ENCODE measurements at regions not wholly inside any gene's neighbourhood (a gene's known extent, or its start where the extent isn't known, plus 50 kb on each side); places are given as distances from the start of the nearest gene placed in this dataset.
"Not testable (repeated sequence)": the region's sequence is repeated elsewhere in the genome, so short reads cannot be mapped to it uniquely, and the experiment has no call there.

- not testable (repeated sequence) for DNase-seq; H3K4me3 Mint-ChIP-seq; H3K4me1 Mint-ChIP-seq (ENCODE audit: low read depth); H3K36me3 Mint-ChIP-seq (ENCODE audit: insufficient read depth); H3K27me3 Mint-ChIP-seq (ENCODE audit: low read depth); ATAC-seq; H3K9me3 Mint-ChIP-seq
These were observed 194.4 kb downstream of the OTOP1 start for GRCh38 chr4:4032364-4032763.

- H3K36me3 Mint-ChIP-seq (ENCODE audit: insufficient read depth); H3K9me3 Mint-ChIP-seq; H3K4me1 Mint-ChIP-seq (ENCODE audit: low read depth); ATAC-seq; DNase-seq; H3K27me3 Mint-ChIP-seq (ENCODE audit: low read depth): not testable (repeated sequence)
- H3K4me3 Mint-ChIP-seq: peak overlapping the region; percentile 8
These were observed 193.7 kb downstream of the OTOP1 start for GRCh38 chr4:4032801-4033605.

- H3K36me3 Mint-ChIP-seq (ENCODE audit: insufficient read depth); DNase-seq; H3K4me3 Mint-ChIP-seq; H3K9me3 Mint-ChIP-seq; H3K27me3 Mint-ChIP-seq (ENCODE audit: low read depth); ATAC-seq; H3K4me1 Mint-ChIP-seq (ENCODE audit: low read depth): not testable (repeated sequence)
These were observed 189.2 kb downstream of the OTOP1 start for GRCh38 chr4:4037399-4038138.

- H3K4me1 Mint-ChIP-seq (ENCODE audit: low read depth); H3K4me3 Mint-ChIP-seq; H3K36me3 Mint-ChIP-seq (ENCODE audit: insufficient read depth); H3K9me3 Mint-ChIP-seq; ATAC-seq; DNase-seq: not testable (repeated sequence)
- H3K27me3 Mint-ChIP-seq (ENCODE audit: low read depth): peaks cover 61% of the 10 kb centered on the region
These were observed 180.9 kb downstream of the OTOP1 start for GRCh38 chr4:4045823-4046222.

- not testable (repeated sequence) for DNase-seq; ATAC-seq; H3K4me1 Mint-ChIP-seq (ENCODE audit: low read depth); H3K36me3 Mint-ChIP-seq (ENCODE audit: insufficient read depth); H3K4me3 Mint-ChIP-seq; H3K9me3 Mint-ChIP-seq
- peaks cover 61% of the 10 kb centered on the region for H3K27me3 Mint-ChIP-seq (ENCODE audit: low read depth)
These were observed 180.0 kb downstream of the OTOP1 start for GRCh38 chr4:4046686-4047085.

GRCh38 chr4:4047202-4047601 is 179.5 kb downstream of the OTOP1 start:
- H3K36me3 Mint-ChIP-seq (ENCODE audit: insufficient read depth); H3K9me3 Mint-ChIP-seq; ATAC-seq; H3K4me1 Mint-ChIP-seq (ENCODE audit: low read depth); DNase-seq: not testable (repeated sequence)
- peaks cover 61% of the 10 kb centered on the region for H3K27me3 Mint-ChIP-seq (ENCODE audit: low read depth)
- H3K4me3 Mint-ChIP-seq: peak overlapping the region; percentile 1

GRCh38 chr4:4048227-4048626 is 178.5 kb downstream of the OTOP1 start:
- not testable (repeated sequence) for H3K36me3 Mint-ChIP-seq (ENCODE audit: insufficient read depth); H3K9me3 Mint-ChIP-seq; DNase-seq; ATAC-seq; H3K4me1 Mint-ChIP-seq (ENCODE audit: low read depth); H3K4me3 Mint-ChIP-seq
- peaks cover 63% of the 10 kb centered on the region for H3K27me3 Mint-ChIP-seq (ENCODE audit: low read depth)

GRCh38 chr4:4050781-4051180 is 175.9 kb downstream of the OTOP1 start:
- H3K4me3 Mint-ChIP-seq; H3K9me3 Mint-ChIP-seq; H3K36me3 Mint-ChIP-seq (ENCODE audit: insufficient read depth); DNase-seq; ATAC-seq; H3K4me1 Mint-ChIP-seq (ENCODE audit: low read depth): not testable (repeated sequence)
- H3K27me3 Mint-ChIP-seq (ENCODE audit: low read depth): peaks cover 43% of the 10 kb centered on the region

GRCh38 chr4:4052933-4053332 is 173.8 kb downstream of the OTOP1 start:
- H3K4me3 Mint-ChIP-seq; H3K36me3 Mint-ChIP-seq (ENCODE audit: insufficient read depth); ATAC-seq; H3K4me1 Mint-ChIP-seq (ENCODE audit: low read depth); H3K9me3 Mint-ChIP-seq; DNase-seq: not testable (repeated sequence)
- peaks cover 30% of the 10 kb centered on the region for H3K27me3 Mint-ChIP-seq (ENCODE audit: low read depth)

GRCh38 chr4:4057226-4057625 is 169.5 kb downstream of the OTOP1 start:
- not testable (repeated sequence) for H3K9me3 Mint-ChIP-seq; H3K36me3 Mint-ChIP-seq (ENCODE audit: insufficient read depth); H3K4me3 Mint-ChIP-seq; DNase-seq; ATAC-seq; H3K4me1 Mint-ChIP-seq (ENCODE audit: low read depth)
- peaks cover 26% of the 10 kb centered on the region for H3K27me3 Mint-ChIP-seq (ENCODE audit: low read depth)

GRCh38 chr4:4084171-4084570 is 142.6 kb downstream of the OTOP1 start:
- H3K36me3 Mint-ChIP-seq (ENCODE audit: insufficient read depth); H3K9me3 Mint-ChIP-seq; ATAC-seq; DNase-seq; H3K4me3 Mint-ChIP-seq; H3K4me1 Mint-ChIP-seq (ENCODE audit: low read depth): not testable (repeated sequence)
- peaks cover 29% of the 10 kb centered on the region for H3K27me3 Mint-ChIP-seq (ENCODE audit: low read depth)

- not testable (repeated sequence) for DNase-seq; ATAC-seq; H3K4me3 Mint-ChIP-seq; H3K4me1 Mint-ChIP-seq (ENCODE audit: low read depth); H3K36me3 Mint-ChIP-seq (ENCODE audit: insufficient read depth); H3K9me3 Mint-ChIP-seq
- H3K27me3 Mint-ChIP-seq (ENCODE audit: low read depth): peaks cover 19% of the 10 kb centered on the region
These were observed 136.9 kb downstream of the OTOP1 start for GRCh38 chr4:4089716-4090419.

- DNase-seq; ATAC-seq; H3K4me3 Mint-ChIP-seq; H3K4me1 Mint-ChIP-seq (ENCODE audit: low read depth); H3K9me3 Mint-ChIP-seq; H3K36me3 Mint-ChIP-seq (ENCODE audit: insufficient read depth): not testable (repeated sequence)
- H3K27me3 Mint-ChIP-seq (ENCODE audit: low read depth): peaks cover 17% of the 10 kb centered on the region
These were observed 136.0 kb downstream of the OTOP1 start for GRCh38 chr4:4090720-4091119.

- ATAC-seq; DNase-seq; H3K4me1 Mint-ChIP-seq (ENCODE audit: low read depth); H3K4me3 Mint-ChIP-seq; H3K36me3 Mint-ChIP-seq (ENCODE audit: insufficient read depth); H3K9me3 Mint-ChIP-seq: not testable (repeated sequence)
- peaks cover 15% of the 10 kb centered on the region for H3K27me3 Mint-ChIP-seq (ENCODE audit: low read depth)
These were observed 134.6 kb downstream of the OTOP1 start for GRCh38 chr4:4092159-4092558.
